ENCODE measurements at regions not wholly inside any gene's neighbourhood (a gene's known extent, or its start where the extent isn't known, plus 50 kb on each side); places are given as distances from the start of the nearest gene placed in this dataset.

- Histone ChIP-seq H2AK5ac (ENCODE audit: low read length) (no peak overlapping the region), H3K4me1 (ENCODE audit: control insufficient read depth in 1 of 2, insufficient read depth in 2 of 2, low read length in 2 of 2) (no peaks in the 10 kb centered on the region), H3K18ac (ENCODE audit: low read length) (no peak overlapping the region), H3K36me3 (ENCODE audit: control insufficient read depth in 1 of 2, insufficient read depth in 2 of 2, low read length in 2 of 2) (no peaks in the 10 kb centered on the region), H3K79me1 (ENCODE audit: low read length) (no peaks in the 10 kb centered on the region), H4K91ac (ENCODE audit: low read depth, low read length) (no peak overlapping the region), H3K4ac (ENCODE audit: low read depth, low read length) (no peak overlapping the region), H3K27me3 (ENCODE audit: insufficient read depth, low read length) (no peaks in the 10 kb centered on the region), H3K79me2 (ENCODE audit: control insufficient read depth, insufficient read depth, low read length, poor library complexity) (no peaks in the 10 kb centered on the region), H3K9ac (ENCODE audit: low read length) (no peak overlapping the region), H3K4me3 (ENCODE audit: low read depth, low read length) (no peak overlapping the region), H4K12ac (ENCODE audit: low read depth, low read length) (no peak overlapping the region), H3K27ac (ENCODE audit: low read depth, low read length) (no peak overlapping the region), H4K8ac (ENCODE audit: low read depth, low read length) (no peak overlapping the region), H2BK120ac (ENCODE audit: insufficient read depth, low read length, poor library complexity) (no peak overlapping the region), H3K9me3 (ENCODE audit: insufficient read depth, low read depth, low read length) (no peaks in the 10 kb centered on the region), H3K4me2 (ENCODE audit: low read length) (no peak overlapping the region), H2BK5ac (ENCODE audit: low read depth, low read length, poor library complexity) (no peak overlapping the region), H2BK12ac (ENCODE audit: low read length) (no peak overlapping the region), H3K23ac (ENCODE audit: low read length) (no peak overlapping the region), H3K14ac (ENCODE audit: low read length) (no peak overlapping the region), H2AFZ (ENCODE audit: insufficient read depth, low read length, poor library complexity) (no peak overlapping the region)
- DNase-seq: no peak
- no CpG with 5 or more reads among the region's 4 CpGs for WGBS (ENCODE audit: extremely low coverage, insufficient coverage, insufficient read length)
Measured at GRCh38 chr9:119801311-119801710, 432.1 kb upstream of the BRINP1 start.

- H3K18ac ChIP-seq (ENCODE audit: low read length): no peak overlapping the region
- DNase-seq: no peak
- H3K4ac ChIP-seq (ENCODE audit: low read depth, low read length): no peak overlapping the region
- H3K9ac ChIP-seq (ENCODE audit: low read length): no peak overlapping the region
- H2BK5ac ChIP-seq (ENCODE audit: low read depth, low read length, poor library complexity): no peak overlapping the region
- H3K27me3 ChIP-seq (ENCODE audit: insufficient read depth, low read length): no peaks in the 10 kb centered on the region
- no peak overlapping the region for H4K91ac ChIP-seq (ENCODE audit: low read depth, low read length)
- no peak overlapping the region for H2AFZ ChIP-seq (ENCODE audit: insufficient read depth, low read length, poor library complexity)
- no peak overlapping the region for H2BK120ac ChIP-seq (ENCODE audit: insufficient read depth, low read length, poor library complexity)
- H3K79me2 ChIP-seq (ENCODE audit: control insufficient read depth, insufficient read depth, low read length, poor library complexity): no peaks in the 10 kb centered on the region
- no peak overlapping the region for H2BK12ac ChIP-seq (ENCODE audit: low read length)
- no peak overlapping the region for H4K12ac ChIP-seq (ENCODE audit: low read depth, low read length)
- no peaks in the 10 kb centered on the region for H3K79me1 ChIP-seq (ENCODE audit: low read length)
- H3K14ac ChIP-seq (ENCODE audit: low read length): no peak overlapping the region
- no peaks in the 10 kb centered on the region for H3K36me3 ChIP-seq (ENCODE audit: control insufficient read depth in 1 of 2, insufficient read depth in 2 of 2, low read length in 2 of 2)
- H3K4me1 ChIP-seq (ENCODE audit: control insufficient read depth in 1 of 2, insufficient read depth in 2 of 2, low read length in 2 of 2): no peaks in the 10 kb centered on the region
- H3K4me2 ChIP-seq (ENCODE audit: low read length): no peak overlapping the region
- H3K9me3 ChIP-seq (ENCODE audit: insufficient read depth, low read depth, low read length): no peaks in the 10 kb centered on the region
- no CpG with 5 or more reads among the region's 3 CpGs for WGBS (ENCODE audit: extremely low coverage, insufficient coverage, insufficient read length)
- no peak overlapping the region for H3K27ac ChIP-seq (ENCODE audit: low read depth, low read length)
- H4K8ac ChIP-seq (ENCODE audit: low read depth, low read length): no peak overlapping the region
- H3K23ac ChIP-seq (ENCODE audit: low read length): no peak overlapping the region
- H3K4me3 ChIP-seq (ENCODE audit: low read depth, low read length): no peak overlapping the region
- H2AK5ac ChIP-seq (ENCODE audit: low read length): no peak overlapping the region
Measured at GRCh38 chr9:119795395-119795794, 426.2 kb upstream of the BRINP1 start.

DNA sequence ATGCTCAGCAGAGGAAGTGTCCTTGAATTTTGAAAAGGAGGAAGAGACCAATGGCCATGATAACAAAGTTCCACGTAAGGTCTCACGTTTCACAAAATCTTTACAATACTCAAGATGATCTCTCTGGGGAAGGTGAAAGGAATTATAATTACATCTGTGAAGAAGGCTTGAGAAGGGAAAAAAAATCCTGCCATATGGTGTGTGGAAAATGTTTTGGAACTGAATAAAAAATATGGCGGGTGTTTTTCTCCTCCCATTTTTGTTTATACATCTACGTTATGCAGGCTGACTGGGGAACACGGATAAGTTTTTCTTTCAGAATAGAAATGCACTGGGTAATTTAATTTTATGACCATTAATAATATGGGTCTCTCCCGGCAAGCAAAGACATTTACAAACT is 425.6 kb upstream of the BRINP1 start:
- no peak overlapping the region for H2AFZ ChIP-seq (ENCODE audit: insufficient read depth, low read length, poor library complexity)
- no peaks in the 10 kb centered on the region for H3K36me3 ChIP-seq (ENCODE audit: control insufficient read depth in 1 of 2, insufficient read depth in 2 of 2, low read length in 2 of 2)
- no CpG with 5 or more reads among the region's 6 CpGs for WGBS (ENCODE audit: extremely low coverage, insufficient coverage, insufficient read length)
- H3K4ac ChIP-seq (ENCODE audit: low read depth, low read length): no peak overlapping the region
- H3K27ac ChIP-seq (ENCODE audit: low read depth, low read length): no peak overlapping the region
- H3K23ac ChIP-seq (ENCODE audit: low read length): no peak overlapping the region
- H2BK120ac ChIP-seq (ENCODE audit: insufficient read depth, low read length, poor library complexity): no peak overlapping the region
- H3K9ac ChIP-seq (ENCODE audit: low read length): no peak overlapping the region
- no peak overlapping the region for H3K4me3 ChIP-seq (ENCODE audit: low read depth, low read length)
- H3K4me2 ChIP-seq (ENCODE audit: low read length): no peak overlapping the region
- no peak overlapping the region for H2BK12ac ChIP-seq (ENCODE audit: low read length)
- H2AK5ac ChIP-seq (ENCODE audit: low read length): no peak overlapping the region
- H4K8ac ChIP-seq (ENCODE audit: low read depth, low read length): no peak overlapping the region
- H4K91ac ChIP-seq (ENCODE audit: low read depth, low read length): no peak overlapping the region
- H3K27me3 ChIP-seq (ENCODE audit: insufficient read depth, low read length): no peaks in the 10 kb centered on the region
- no peaks in the 10 kb centered on the region for H3K79me1 ChIP-seq (ENCODE audit: low read length)
- no peaks in the 10 kb centered on the region for H3K79me2 ChIP-seq (ENCODE audit: control insufficient read depth, insufficient read depth, low read length, poor library complexity)
- no peak overlapping the region for H4K12ac ChIP-seq (ENCODE audit: low read depth, low read length)
- H2BK5ac ChIP-seq (ENCODE audit: low read depth, low read length, poor library complexity): no peak overlapping the region
- H3K14ac ChIP-seq (ENCODE audit: low read length): no peak overlapping the region
- H3K4me1 ChIP-seq (ENCODE audit: control insufficient read depth in 1 of 2, insufficient read depth in 2 of 2, low read length in 2 of 2): no peaks in the 10 kb centered on the region
- H3K9me3 ChIP-seq (ENCODE audit: insufficient read depth, low read depth, low read length): no peaks in the 10 kb centered on the region
- no peak overlapping the region for H3K18ac ChIP-seq (ENCODE audit: low read length)
- no peak for DNase-seq

DNA sequence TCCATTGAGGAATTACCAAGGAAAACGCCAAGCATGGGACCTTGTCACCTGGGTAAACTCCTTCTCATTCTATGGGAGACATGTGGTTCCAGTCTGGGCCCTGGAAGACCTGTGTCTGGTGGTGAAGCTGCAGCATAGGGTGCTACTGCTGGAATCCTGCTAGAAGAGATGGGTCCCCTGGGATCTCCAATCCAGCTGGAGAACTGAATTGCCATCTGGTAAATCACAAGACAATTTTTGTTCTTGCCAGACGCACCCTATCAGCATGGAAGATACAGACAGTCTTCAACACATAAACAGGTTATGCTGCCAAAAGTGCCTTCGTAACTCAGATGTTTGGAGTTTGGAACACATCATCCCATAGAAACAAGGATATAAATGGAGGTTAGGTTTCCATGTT is 424.0 kb upstream of the BRINP1 start:
- H3K23ac ChIP-seq (ENCODE audit: low read length): no peak overlapping the region
- no peak overlapping the region for H4K91ac ChIP-seq (ENCODE audit: low read depth, low read length)
- no peak overlapping the region for H3K18ac ChIP-seq (ENCODE audit: low read length)
- no peak overlapping the region for H3K9ac ChIP-seq (ENCODE audit: low read length)
- H4K12ac ChIP-seq (ENCODE audit: low read depth, low read length): no peak overlapping the region
- H2BK5ac ChIP-seq (ENCODE audit: low read depth, low read length, poor library complexity): no peak overlapping the region
- H2BK12ac ChIP-seq (ENCODE audit: low read length): no peak overlapping the region
- H3K36me3 ChIP-seq (ENCODE audit: control insufficient read depth in 1 of 2, insufficient read depth in 2 of 2, low read length in 2 of 2): no peaks in the 10 kb centered on the region
- no peaks in the 10 kb centered on the region for H3K27me3 ChIP-seq (ENCODE audit: insufficient read depth, low read length)
- H3K9me3 ChIP-seq (ENCODE audit: insufficient read depth, low read depth, low read length): no peaks in the 10 kb centered on the region
- H4K8ac ChIP-seq (ENCODE audit: low read depth, low read length): no peak overlapping the region
- no peak overlapping the region for H3K4me2 ChIP-seq (ENCODE audit: low read length)
- H2BK120ac ChIP-seq (ENCODE audit: insufficient read depth, low read length, poor library complexity): no peak overlapping the region
- H3K4me1 ChIP-seq (ENCODE audit: control insufficient read depth in 1 of 2, insufficient read depth in 2 of 2, low read length in 2 of 2): no peaks in the 10 kb centered on the region
- no peak overlapping the region for H3K4me3 ChIP-seq (ENCODE audit: low read depth, low read length)
- no peak overlapping the region for H2AK5ac ChIP-seq (ENCODE audit: low read length)
- H3K79me2 ChIP-seq (ENCODE audit: control insufficient read depth, insufficient read depth, low read length, poor library complexity): no peaks in the 10 kb centered on the region
- no peak overlapping the region for H2AFZ ChIP-seq (ENCODE audit: insufficient read depth, low read length, poor library complexity)
- no peak overlapping the region for H3K27ac ChIP-seq (ENCODE audit: low read depth, low read length)
- no peak for DNase-seq
- no peak overlapping the region for H3K4ac ChIP-seq (ENCODE audit: low read depth, low read length)
- no peaks in the 10 kb centered on the region for H3K79me1 ChIP-seq (ENCODE audit: low read length)
- WGBS (ENCODE audit: extremely low coverage, insufficient coverage, insufficient read length): no CpG with 5 or more reads among the region's 3 CpGs
- H3K14ac ChIP-seq (ENCODE audit: low read length): no peak overlapping the region

Data from trophoblast cell (in vitro differentiated cells and primary cell).